ENCODE measurements at regions not wholly inside any gene's neighbourhood (a gene's known extent, or its start where the extent isn't known, plus 50 kb on each side); places are given as distances from the start of the nearest gene placed in this dataset.

GRCh38 chr16:85173146-85173980 is 61.1 kb upstream of the CIBAR2 start:
- Histone ChIP-seq H3K4me3 (replicated peaks; ENCODE audit: low read depth, low read length) (no peak overlapping the region), H3K36me3 (ENCODE audit: control insufficient read depth, insufficient read depth, low read length) (no peaks in the 10 kb centered on the region; the same call in none of the 2 replicates)
- no peak for DNase-seq (ENCODE audit: extremely low read depth, insufficient read length)

GRCh38 chr16:85173981-85174751 is 61.9 kb upstream of the CIBAR2 start:
- DNase-seq (ENCODE audit: extremely low read depth, insufficient read length) = no peak
- Histone ChIP-seq H3K4me3 (replicated peaks; ENCODE audit: low read depth, low read length) (no peak overlapping the region), H3K36me3 (ENCODE audit: control insufficient read depth, insufficient read depth, low read length) (no peaks in the 10 kb centered on the region; the same call in none of the 2 replicates), H3K27me3 (replicated peaks; ENCODE audit: control insufficient read depth, insufficient read depth, low read length) (no peaks in the 10 kb centered on the region)
- TF ChIP-seq CTCF (IDR thresholded peaks at IDR 0.05; ENCODE audit: insufficient read depth, low read length, poor library complexity, severe bottlenecking) = no peak

More at GRCh38 chr16:85173146-85173980, 61.1 kb upstream of the CIBAR2 start:
- no peaks in the 10 kb centered on the region for H3K27me3 ChIP-seq (replicated peaks; ENCODE audit: control insufficient read depth, insufficient read depth, low read length)
- no peak for TF ChIP-seq CTCF (IDR thresholded peaks at IDR 0.05; ENCODE audit: insufficient read depth, low read length, poor library complexity, severe bottlenecking)

GRCh38 chr16:85174871-85175723 is 62.8 kb upstream of the CIBAR2 start:
- TF ChIP-seq CTCF (IDR thresholded peaks at IDR 0.05; ENCODE audit: insufficient read depth, low read length, poor library complexity, severe bottlenecking) = no peak
- Histone ChIP-seq H3K36me3 (ENCODE audit: control insufficient read depth, insufficient read depth, low read length) (no peaks in the 10 kb centered on the region; the same call in none of the 2 replicates), H3K27me3 (replicated peaks; ENCODE audit: control insufficient read depth, insufficient read depth, low read length) (no peaks in the 10 kb centered on the region), H3K4me3 (replicated peaks; ENCODE audit: low read depth, low read length) (no peak overlapping the region)
- DNase-seq (ENCODE audit: extremely low read depth, insufficient read length) = no peak

GRCh38 chr16:85175724-85176233 is 63.5 kb upstream of the CIBAR2 start:
- TF ChIP-seq CTCF (IDR thresholded peaks at IDR 0.05; ENCODE audit: insufficient read depth, low read length, poor library complexity, severe bottlenecking) = no peak
- no peak overlapping the region for H3K4me3 ChIP-seq (replicated peaks; ENCODE audit: low read depth, low read length)
- H3K36me3 ChIP-seq (ENCODE audit: control insufficient read depth, insufficient read depth, low read length) = no peaks in the 10 kb centered on the region; the same call in none of the 2 replicates
- DNase-seq (ENCODE audit: extremely low read depth, insufficient read length) = no peak
- H3K27me3 ChIP-seq (replicated peaks; ENCODE audit: control insufficient read depth, insufficient read depth, low read length) = no peaks in the 10 kb centered on the region
